Urinary bladder (tissue), 3 donors: ENCODE measurements at regions not wholly inside any gene's neighbourhood (a gene's known extent, or its start where the extent isn't known, plus 50 kb on each side); places are given as distances from the start of the nearest gene placed in this dataset.

Experiments
- DNase-seq: peaks from one replicate; pipeline ENCODE4 v3.0.0-alpha.2; 2015; ENCODE audit errors: extremely low spot score
- H3K27ac ChIP-seq: one replicate; pipeline ENCODE4 v1.5.1; 2013; ENCODE audit warnings: low read depth, mild to moderate bottlenecking, moderate library complexity
- H3K36me3 ChIP-seq: one replicate; pipeline ENCODE4 v1.6.1; 2013; ENCODE audit warnings: mild to moderate bottlenecking, moderate library complexity; ENCODE audit not compliant: insufficient read depth
- H3K4me1 ChIP-seq: one replicate; pipeline ENCODE4 v1.6.1; 2013; ENCODE audit warnings: mild to moderate bottlenecking, moderate library complexity; ENCODE audit not compliant: insufficient read depth
- H3K4me3 ChIP-seq: one replicate; pipeline ENCODE4 v1.5.1; 2013; ENCODE audit warnings: low read depth, low read length
- WGBS: extraction: QIAGEN DNeasy Blood & Tissue Kit; methylation state at CpG from one replicate; pipeline ENCODE4 v1.1.7; 2013; 5-methylcytosine and 5-hydroxymethylcytosine counted together
- donor health status: healthy with polysubstance abuse.
- donor health status: healthy.

DNA sequence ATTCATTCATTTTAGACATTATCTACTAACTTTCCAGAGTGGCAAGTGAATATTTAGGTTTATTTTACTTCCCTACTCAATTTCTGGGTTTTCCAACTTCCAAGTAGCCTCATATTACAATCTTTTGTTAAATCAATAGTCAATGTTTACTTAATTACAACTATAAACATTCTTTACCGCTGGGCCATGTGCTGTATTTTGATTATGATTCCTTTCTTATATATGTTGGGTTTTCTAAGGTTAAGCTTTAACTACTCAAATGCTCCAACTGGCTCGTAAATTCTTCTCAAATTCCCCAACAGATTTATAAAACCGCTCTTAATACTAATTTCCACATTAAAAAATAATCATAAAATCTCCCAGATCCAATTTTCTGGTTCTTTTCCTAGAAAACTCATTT, 110.1 kb upstream of the ABCA1 start:
- Histone ChIP-seq H3K27ac (no peak overlapping the region), H3K4me3 (no peak overlapping the region), H3K4me1 (peaks cover 1% of the 10 kb centered on the region), H3K36me3 (no peaks in the 10 kb centered on the region)
- 50% methylated on average over 3 of the region's 3 CpGs for WGBS
- DNase-seq: no peak

DNA sequence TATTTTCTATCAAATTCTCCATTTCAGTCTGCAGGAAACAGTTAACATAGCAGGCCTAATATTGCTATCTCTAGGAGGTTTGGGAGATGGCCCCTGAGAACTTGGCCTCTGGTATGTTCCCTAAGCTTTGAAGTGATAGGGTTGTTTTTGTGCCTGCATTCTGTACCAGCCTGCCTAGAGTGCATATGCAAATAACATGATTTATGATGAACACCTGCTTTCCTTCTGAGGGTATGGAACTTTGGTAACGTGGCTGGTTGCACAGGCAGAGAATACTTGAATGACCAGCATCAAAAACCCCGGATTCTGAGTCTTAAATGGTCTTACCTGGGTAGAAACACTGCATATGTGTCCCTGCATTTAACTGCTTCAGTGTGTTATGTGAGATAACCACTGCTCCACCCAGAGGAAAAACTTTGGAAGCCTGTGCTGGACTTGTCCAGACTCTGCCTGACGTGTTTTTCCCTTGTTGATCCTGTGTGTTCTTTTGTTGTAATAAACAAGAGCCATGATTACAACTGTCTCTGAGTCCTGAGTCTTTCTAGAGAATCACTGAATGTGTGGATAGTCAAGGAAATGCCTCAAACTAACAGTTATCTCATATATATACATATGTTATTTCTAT, 111.3 kb upstream of the ABCA1 start:
- H3K36me3 ChIP-seq: no peaks in the 10 kb centered on the region
- H3K4me3 ChIP-seq: no peak overlapping the region
- H3K4me1 ChIP-seq: peaks cover 1% of the 10 kb centered on the region
- no peak for DNase-seq
- H3K27ac ChIP-seq: no peak overlapping the region
- WGBS: 70% methylated on average over 3 of the region's 3 CpGs

DNA sequence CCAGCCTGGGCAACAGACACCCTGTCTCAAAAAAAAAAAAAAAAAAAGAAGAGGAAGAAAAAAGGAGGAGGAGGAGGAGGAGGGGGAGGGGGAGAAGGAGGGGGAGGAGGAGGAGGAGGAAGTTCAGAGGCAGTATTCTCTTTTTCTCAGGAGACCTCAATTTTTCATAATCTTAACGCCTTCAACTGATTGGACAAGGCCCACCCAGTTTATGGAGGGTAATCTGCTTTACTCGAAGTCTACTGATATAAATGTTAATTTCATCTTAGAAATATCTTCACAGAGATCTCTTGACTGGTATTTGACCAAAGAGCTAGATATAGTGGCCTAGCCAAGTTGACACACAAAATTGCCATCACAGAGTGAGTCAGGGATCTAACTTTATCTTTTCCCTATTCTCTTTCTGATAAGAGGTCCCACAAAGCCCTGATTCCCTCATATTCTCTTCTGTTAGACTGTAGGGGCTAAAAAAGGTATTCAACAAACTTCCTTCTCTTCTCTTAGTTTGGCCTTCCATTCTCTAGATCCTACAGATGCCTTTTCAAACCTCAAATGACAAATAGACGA, 115.5 kb upstream of the ABCA1 start:
- WGBS: 89% methylated on average over 3 of the region's 3 CpGs
- peaks cover 1% of the 10 kb centered on the region for H3K4me1 ChIP-seq
- DNase-seq: no peak

DNA sequence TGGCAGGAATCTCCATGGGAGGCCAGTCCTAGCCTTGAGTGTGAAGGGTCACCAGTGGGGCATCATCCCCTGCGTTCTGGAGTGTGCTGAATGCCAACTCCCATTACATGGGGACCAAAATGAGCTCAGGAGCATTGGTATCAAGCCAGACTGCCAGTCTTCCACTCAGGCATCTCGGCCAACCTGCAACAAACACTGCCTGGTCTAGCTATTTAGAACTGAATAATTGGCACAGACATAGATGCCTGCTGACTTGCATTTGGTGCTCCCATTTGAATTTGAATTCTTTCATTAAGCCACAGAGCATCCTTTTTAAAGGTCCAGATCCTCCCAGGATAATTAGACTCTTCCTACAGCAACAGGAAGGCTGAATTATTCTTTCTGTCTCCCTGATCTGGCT, 116.6 kb upstream of the ABCA1 start:
- no peak for DNase-seq
- no peak overlapping the region for H3K4me3 ChIP-seq
- H3K36me3 ChIP-seq: no peaks in the 10 kb centered on the region
- H3K27ac ChIP-seq: no peak overlapping the region
- WGBS: 51% methylated on average over 2 of the region's 2 CpGs
- H3K4me1 ChIP-seq: peaks cover 1% of the 10 kb centered on the region

More for the DNA sequence above, 115.5 kb upstream of the ABCA1 start:
- Histone ChIP-seq H3K27ac (no peak overlapping the region), H3K36me3 (no peaks in the 10 kb centered on the region), H3K4me3 (no peak overlapping the region)

DNA sequence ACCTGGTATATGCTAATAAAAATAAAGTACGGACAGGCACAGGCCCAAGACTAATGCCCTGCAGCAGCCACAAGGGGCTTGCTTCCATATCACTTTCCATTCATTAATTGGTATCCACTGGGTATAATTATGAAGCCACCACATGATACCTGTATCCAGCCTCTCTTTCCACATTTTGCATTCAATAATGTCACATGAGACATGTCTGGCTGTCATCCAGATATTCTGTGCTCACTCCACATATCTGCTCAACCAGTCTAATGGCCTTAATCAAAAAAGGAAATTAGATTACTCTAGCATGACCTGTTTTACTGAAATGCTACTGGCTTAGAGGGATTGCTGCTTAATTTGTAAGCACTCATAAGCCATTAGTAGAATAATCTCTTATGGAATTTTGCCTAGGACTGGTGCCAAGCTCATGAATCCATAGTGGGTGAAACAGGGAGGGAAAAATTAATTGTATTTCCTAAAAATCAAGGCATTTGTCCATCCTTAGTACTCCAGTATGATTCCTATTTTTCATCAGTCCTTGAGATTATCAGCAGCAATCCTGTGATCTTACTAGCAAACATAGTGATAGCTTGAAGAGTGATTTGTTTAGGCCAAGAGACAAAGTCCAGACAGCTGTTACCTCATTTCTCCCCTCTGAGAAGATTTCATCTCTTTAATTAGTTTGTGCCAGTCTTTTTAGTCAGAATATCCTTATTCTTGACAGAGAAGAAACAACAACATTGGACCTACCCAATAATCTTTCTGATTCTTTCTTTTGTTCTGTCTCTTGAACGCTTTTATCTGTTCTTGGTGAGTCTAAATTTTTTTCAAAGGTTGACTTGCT, 119.2 kb upstream of the ABCA1 start:
- Histone ChIP-seq H3K36me3 (no peaks in the 10 kb centered on the region), H3K27ac (no peak overlapping the region), H3K4me1 (no peaks in the 10 kb centered on the region), H3K4me3 (no peak overlapping the region)
- peak; percentile 18 for DNase-seq
- 91% methylated on average over 2 of the region's 2 CpGs for WGBS

GRCh38 chr9:105047742-105048041, 119.7 kb upstream of the ABCA1 start:
- DNase-seq: no peak
- 62% methylated on average over 2 of the region's 2 CpGs for WGBS
- Histone ChIP-seq H3K4me3 (no peak overlapping the region), H3K27ac (no peak overlapping the region), H3K36me3 (no peaks in the 10 kb centered on the region), H3K4me1 (no peaks in the 10 kb centered on the region)

- Histone ChIP-seq H3K4me3 (no peak overlapping the region), H3K4me1 (no peaks in the 10 kb centered on the region), H3K36me3 (no peaks in the 10 kb centered on the region), H3K27ac (no peak overlapping the region)
- DNase-seq: no peak
- 81% methylated on average over 2 of the region's 2 CpGs for WGBS
These were observed 120.4 kb upstream of the ABCA1 start for GRCh38 chr9:105048331-105048730.

DNA sequence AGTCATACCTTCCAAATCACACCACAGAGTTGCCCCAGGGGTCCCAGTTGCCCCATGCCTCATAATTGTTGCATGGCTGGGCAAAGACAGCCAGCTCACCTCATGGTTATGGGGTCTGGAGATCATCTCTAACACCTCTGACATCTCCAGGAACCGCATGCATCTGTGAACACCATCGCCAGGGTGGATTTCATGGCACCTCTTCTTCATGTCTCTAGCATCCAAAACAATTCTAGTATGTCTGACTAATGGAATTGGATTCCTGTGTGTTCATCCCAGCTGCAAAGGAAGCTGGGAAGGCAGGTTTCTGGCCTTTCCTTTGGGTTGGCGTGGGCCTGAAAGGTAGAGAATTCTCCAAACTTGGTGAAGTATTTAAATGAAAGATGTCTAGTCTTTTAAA, 122.3 kb upstream of the ABCA1 start:
- 62% methylated on average over 3 of the region's 3 CpGs for WGBS
- Histone ChIP-seq H3K4me1 (no peaks in the 10 kb centered on the region), H3K4me3 (no peak overlapping the region), H3K27ac (no peak overlapping the region), H3K36me3 (no peaks in the 10 kb centered on the region)
- DNase-seq: no peak

DNA sequence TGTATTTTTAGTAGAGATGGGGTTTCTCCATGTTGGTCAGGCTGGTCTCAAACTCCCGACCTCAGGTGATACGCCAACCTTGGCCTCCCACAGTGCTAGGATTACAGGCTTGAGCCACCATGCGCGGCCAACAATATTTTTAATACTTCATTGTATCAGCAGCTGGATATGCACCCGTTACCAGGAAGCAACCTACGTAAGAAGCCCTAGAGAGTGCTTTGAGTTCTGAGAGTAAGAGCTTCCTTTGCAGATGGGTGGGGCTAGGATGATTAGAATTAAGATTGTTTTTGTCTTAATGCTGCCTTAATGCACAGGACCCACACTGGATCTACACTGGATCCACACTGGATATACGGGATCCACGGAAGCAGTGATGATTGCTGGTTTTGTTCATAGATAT, 123.9 kb upstream of the ABCA1 start:
- H3K4me1 ChIP-seq: no peaks in the 10 kb centered on the region
- DNase-seq: no peak
- no peak overlapping the region for H3K27ac ChIP-seq
- H3K36me3 ChIP-seq: no peaks in the 10 kb centered on the region
- H3K4me3 ChIP-seq: no peak overlapping the region
- 85% methylated on average over 8 of the region's 8 CpGs for WGBS

GRCh38 chr9:105052346-105052745, 124.4 kb upstream of the ABCA1 start:
- no peaks in the 10 kb centered on the region for H3K36me3 ChIP-seq
- H3K4me1 ChIP-seq: no peaks in the 10 kb centered on the region
- no peak for DNase-seq
- no peak overlapping the region for H3K4me3 ChIP-seq
- no peak overlapping the region for H3K27ac ChIP-seq
- 81% methylated on average over 8 of the region's 8 CpGs for WGBS

DNA sequence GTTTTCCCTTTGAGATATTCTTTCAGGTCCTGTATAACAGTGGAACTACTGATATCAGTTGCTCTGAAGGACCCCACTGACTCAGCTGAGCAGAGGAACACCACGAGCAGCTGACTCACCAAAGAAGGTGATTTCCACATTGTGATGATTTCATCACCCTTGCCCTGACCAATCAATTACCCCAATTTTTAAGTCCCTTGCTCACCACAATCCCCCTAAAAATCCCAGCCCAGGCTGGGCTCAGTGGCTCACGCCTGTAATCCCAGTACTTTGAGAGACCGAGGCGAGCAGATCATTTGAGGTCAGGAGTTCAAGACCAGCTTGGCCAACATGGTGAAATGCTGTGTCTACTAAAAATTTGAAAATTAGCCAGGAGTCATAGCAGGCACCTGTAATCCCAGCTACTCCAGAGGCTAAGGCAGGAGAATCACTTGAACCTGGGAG, 125.3 kb upstream of the ABCA1 start:
- WGBS: 85% methylated on average over 4 of the region's 4 CpGs
- Histone ChIP-seq H3K36me3 (no peaks in the 10 kb centered on the region), H3K4me1 (no peaks in the 10 kb centered on the region), H3K27ac (no peak overlapping the region), H3K4me3 (no peak overlapping the region)
- no peak for DNase-seq

GRCh38 chr9:105054491-105054890, 126.5 kb upstream of the ABCA1 start:
- no peak for DNase-seq
- 59% methylated on average over 3 of the region's 3 CpGs for WGBS
- no peaks in the 10 kb centered on the region for H3K4me1 ChIP-seq
- no peaks in the 10 kb centered on the region for H3K36me3 ChIP-seq
- H3K27ac ChIP-seq: no peak overlapping the region
- no peak overlapping the region for H3K4me3 ChIP-seq

- no peak overlapping the region for H3K27ac ChIP-seq
- WGBS: 66% methylated on average over 3 of the region's 3 CpGs
- no peak for DNase-seq
These were observed 128.0 kb upstream of the ABCA1 start for GRCh38 chr9:105055917-105056316.

DNA sequence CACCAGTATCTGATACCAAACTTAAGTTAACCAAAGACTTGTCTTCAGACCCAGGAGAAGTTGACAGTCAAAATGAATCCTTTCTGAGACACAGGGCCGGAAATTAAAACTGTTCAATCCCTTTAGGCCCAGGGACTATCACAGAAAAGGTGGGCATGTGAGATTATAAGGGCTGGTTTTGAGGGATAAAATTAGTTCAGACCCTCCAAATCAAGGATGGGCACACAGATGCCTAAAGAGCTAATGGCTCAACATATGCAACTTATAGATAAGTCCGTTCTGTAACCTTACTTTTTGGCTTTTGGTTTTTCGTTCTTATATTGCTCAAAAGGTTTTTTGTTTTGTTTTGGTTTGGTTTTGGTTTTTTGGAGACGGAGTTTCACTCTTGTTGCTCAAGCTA, 129.6 kb upstream of the ABCA1 start:
- no peaks in the 10 kb centered on the region for H3K36me3 ChIP-seq
- no peak overlapping the region for H3K4me3 ChIP-seq
- WGBS: 97% methylated on average over 4 of the region's 4 CpGs
- H3K4me1 ChIP-seq: no peaks in the 10 kb centered on the region
- no peak overlapping the region for H3K27ac ChIP-seq
- DNase-seq: no peak

More at GRCh38 chr9:105055917-105056316, 128.0 kb upstream of the ABCA1 start:
- no peak overlapping the region for H3K4me3 ChIP-seq
- H3K4me1 ChIP-seq: no peaks in the 10 kb centered on the region
- no peaks in the 10 kb centered on the region for H3K36me3 ChIP-seq
